WTC11 (cell line): ENCODE measurements at regions not wholly inside any gene's neighbourhood (a gene's known extent, or its start where the extent isn't known, plus 50 kb on each side); places are given as distances from the start of the nearest gene placed in this dataset.
A peak's percentile ranks its signal among the peaks of the same experiment; 100 is the strongest.

Experiments
- ATAC-seq: fragments of 200-7000 bp; cut with Tn5 transposase; 2 replicates; pipeline ENCODE4 v1.10.0; 2021; ENCODE audit warnings: mild to moderate bottlenecking, moderate library complexity
- CTCF ChIA-PET: fragments of 300-600 bp; sonication (Branson Sonifier 250); formaldehyde crosslinking; loops from one replicate; lab custom pipeline; 2021; ENCODE audit warnings: antibody characterized with exemption; lab: Charles Lee
- POLR2A ChIA-PET: fragments of 350-600 bp; sonication (Branson Sonifier 250); formaldehyde crosslinking; loops from one replicate; lab custom pipeline; 2021; ENCODE audit warnings: antibody characterized with exemption; lab: Charles Lee
- DNase-seq: peaks from one replicate; pipeline ENCODE4 v3.0.0; 2021; ENCODE audit warnings: low spot score
- H3K27ac Mint-ChIP-seq: 2 replicates; pipeline ENCODE4 v1.8.0; 2021; ENCODE audit warnings: mixed read lengths
- H3K27me3 Mint-ChIP-seq: 2 replicates; pipeline ENCODE4 v1.8.0; 2021; ENCODE audit warnings: low read depth, mild to moderate bottlenecking, moderate library complexity, mixed read lengths
- H3K36me3 Mint-ChIP-seq: 2 replicates; pipeline ENCODE4 v1.8.0; 2021; ENCODE audit warnings: mixed read lengths
- H3K4me1 Mint-ChIP-seq: 2 replicates; pipeline ENCODE4 v1.8.0; 2022; ENCODE audit warnings: mixed read lengths
- H3K4me3 Mint-ChIP-seq: 2 replicates; pipeline ENCODE4 v1.8.0; 2021; ENCODE audit warnings: mild to moderate bottlenecking, moderate library complexity, mixed read lengths
- H3K9me3 Mint-ChIP-seq: 2 replicates; pipeline ENCODE4 v1.8.0; 2021; ENCODE audit warnings: mixed read lengths
- AFF4 ChIP-seq: sonication (generic); formaldehyde crosslinking; IDR thresholded peaks from 2 replicates; pipeline ENCODE4 v1.8.1; 2023; ENCODE audit warnings: mild to moderate bottlenecking, missing genetic modification reagents, borderline replicate concordance
- ATF6 ChIP-seq: sonication (generic); formaldehyde crosslinking; IDR thresholded peaks from 2 replicates; pipeline ENCODE4 v1.8.1; 2023; ENCODE audit warnings: mild to moderate bottlenecking, missing genetic modification reagents
- E2F4 ChIP-seq: sonication (generic); formaldehyde crosslinking; IDR thresholded peaks from 2 replicates; pipeline ENCODE4 v1.8.1; 2022; ENCODE audit warnings: low read depth, mild to moderate bottlenecking, moderate library complexity, missing genetic modification reagents, borderline replicate concordance
- FOXJ3 ChIP-seq: sonication (generic); formaldehyde crosslinking; IDR thresholded peaks from 2 replicates; pipeline ENCODE4 v1.9.0; 2021; ENCODE audit warnings: missing genetic modification reagents, mild to moderate bottlenecking, borderline replicate concordance
- MYBL2 ChIP-seq: sonication (generic); formaldehyde crosslinking; IDR thresholded peaks from 2 replicates; pipeline ENCODE4 v1.8.1; 2023; ENCODE audit warnings: mild to moderate bottlenecking, moderate library complexity, missing genetic modification reagents
- RELA ChIP-seq: sonication (generic); formaldehyde crosslinking; IDR thresholded peaks from 2 replicates; pipeline ENCODE4 v1.8.1; 2022; ENCODE audit warnings: missing genetic modification reagents, mild to moderate bottlenecking, borderline replicate concordance
- SMAD4 ChIP-seq: sonication (generic); formaldehyde crosslinking; IDR thresholded peaks from 2 replicates; pipeline ENCODE4 v1.8.0; 2022; ENCODE audit warnings: mild to moderate bottlenecking, missing genetic modification reagents
- STAT6 ChIP-seq: sonication (generic); formaldehyde crosslinking; conservative IDR thresholded peaks from 2 replicates; pipeline ENCODE4 v1.8.1; 2023; ENCODE audit warnings: mild to moderate bottlenecking, low read depth, missing genetic modification reagents, moderate library complexity
- TEAD4 ChIP-seq: sonication (generic); formaldehyde crosslinking; IDR thresholded peaks from 2 replicates; pipeline ENCODE4 v1.8.0; 2022; ENCODE audit warnings: mild to moderate bottlenecking, missing genetic modification reagents
- ZNF263 ChIP-seq: sonication (generic); formaldehyde crosslinking; IDR thresholded peaks from 2 replicates; pipeline ENCODE4 v1.8.1; 2022; ENCODE audit warnings: low read depth, mild to moderate bottlenecking, moderate library complexity, missing genetic modification reagents
- ZNF281 ChIP-seq: sonication (generic); formaldehyde crosslinking; IDR thresholded peaks from 2 replicates; pipeline ENCODE4 v1.8.0; 2023; ENCODE audit warnings: mild to moderate bottlenecking, missing genetic modification reagents

- no peak overlapping the region for H3K27ac Mint-ChIP-seq
- CTCF ChIA-PET = interaction anchor here (0.6 to 1.0 kb wide), 3 partner anchors 32 to 238 kb away, joined by 3 read pairs; no protein-coding TSS in a partner anchor
- peak; percentile 36; the same call in 1 of the 2 replicates for ATAC-seq
These were observed 92.8 kb upstream of the RAD23B start for GRCh38 chr9:107190061-107190935.

More at GRCh38 chr9:107190061-107190935, 92.8 kb upstream of the RAD23B start:
- POLR2A ChIA-PET = no interaction called here
- H3K36me3 Mint-ChIP-seq = no peaks in the 10 kb centered on the region; the same call in 1 of the 2 replicates
- H3K9me3 Mint-ChIP-seq = no peaks in the 10 kb centered on the region
- no peak for TF ChIP-seq STAT6 (CRISPR knock-in tag)
- TF ChIP-seq MYBL2 = no peak
- TF ChIP-seq ZNF281 (CRISPR knock-in tag) = no peak
- no peak for TF ChIP-seq AFF4 (CRISPR knock-in tag)
- no peak for TF ChIP-seq ATF6 (CRISPR knock-in tag)
- TF ChIP-seq SMAD4 = no peak
- TF ChIP-seq TEAD4 (CRISPR knock-in tag) = no peak
- TF ChIP-seq ZNF263 (CRISPR knock-in tag) = no peak
- no peak for TF ChIP-seq E2F4 (CRISPR knock-in tag)
- no peak for TF ChIP-seq RELA (CRISPR knock-in tag)
- no peak for TF ChIP-seq FOXJ3 (CRISPR knock-in tag)
- TF ChIP-seq, all 79 proteins: peak for 0
- no peak for DNase-seq
- Mint-ChIP-seq H3K4me1 (peaks cover 31% of the 10 kb centered on the region), H3K4me3 (no peak overlapping the region), H3K27me3 (peaks cover 33% of the 10 kb centered on the region)
